NCI-H82 (cell line): ENCODE measurements at regions not wholly inside any gene's neighbourhood (a gene's known extent, or its start where the extent isn't known, plus 50 kb on each side); places are given as distances from the start of the nearest gene placed in this dataset.

ENCODE experiments used
- DNase-seq: peaks from one replicate; lab custom pipeline; 2025; lab: John Stamatoyannopoulos, UW

GRCh38 chr6:29884261-29884660 is 56.6 kb downstream of the HLA-G start:
- DNase-seq, result no peak

DNA sequence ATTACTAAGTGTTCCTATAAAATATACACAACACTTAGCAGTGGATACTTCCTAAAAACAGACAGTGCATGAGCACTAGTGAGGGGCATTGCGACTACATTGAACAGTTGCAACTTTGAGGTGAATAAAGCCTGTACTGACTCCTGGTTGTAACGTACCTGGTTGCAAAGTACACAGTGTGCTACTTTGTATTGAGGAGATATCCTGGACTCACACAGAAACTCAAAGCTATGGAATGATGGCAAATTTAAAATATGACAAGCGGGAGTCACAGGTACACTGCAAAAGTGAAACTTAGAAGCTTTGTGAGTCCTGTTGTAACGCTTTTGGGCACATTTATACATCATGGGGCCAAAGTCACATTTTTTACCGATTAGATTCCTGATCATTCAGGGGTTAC is 55.6 kb upstream of the HLA-A start:
- no peak for DNase-seq

DNA sequence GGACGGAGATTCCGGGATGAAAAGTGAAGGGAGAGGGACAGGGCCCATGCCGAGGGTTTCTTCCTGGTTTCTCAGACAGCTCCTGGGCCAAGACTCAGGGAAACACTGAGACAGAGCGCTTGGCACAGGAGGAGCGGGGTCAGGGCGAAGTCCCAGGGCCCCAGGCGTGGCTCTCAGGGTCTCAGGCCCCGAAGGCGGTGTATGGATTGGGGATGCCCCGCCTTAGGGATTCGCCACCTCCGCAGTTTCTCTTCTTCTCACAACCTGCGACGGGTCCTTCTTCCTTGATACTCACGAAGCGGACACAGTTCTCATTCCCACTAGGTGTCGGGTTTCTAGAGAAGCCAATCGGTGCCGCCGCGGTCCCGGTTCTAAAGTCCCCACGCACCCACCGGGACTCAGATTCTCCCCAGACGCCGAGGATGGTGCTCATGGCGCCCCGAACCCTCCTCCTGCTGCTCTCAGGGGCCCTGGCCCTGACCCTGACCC is 55.0 kb upstream of the HLA-A start:
- DNase-seq, result no peak

- peak; percentile 24 for DNase-seq
Measured at GRCh38 chr6:29887819-29888776, 54.2 kb upstream of the HLA-A start.
